HG03045 (cell line): ENCODE measurements at regions not wholly inside any gene's neighbourhood (a gene's known extent, or its start where the extent isn't known, plus 50 kb on each side); places are given as distances from the start of the nearest gene placed in this dataset.

Experiments
- ATAC-seq: cut with Tn5 transposase; IDR thresholded peaks from one replicate; pipeline ENCODE4 v1.9.1; 2021; ENCODE audit warnings: mild to moderate bottlenecking, moderate library complexity; ENCODE audit not compliant: unreplicated experiment

GRCh38 chr10:111873041-111873440, 310.5 kb downstream of the GPAM start:
- ATAC-seq: no peak

- ATAC-seq: no peak
Measured at GRCh38 chr10:111873621-111874135, 309.9 kb downstream of the GPAM start.

- no peak for ATAC-seq
Measured at GRCh38 chr10:111874576-111874975, 309.0 kb downstream of the GPAM start.

DNA sequence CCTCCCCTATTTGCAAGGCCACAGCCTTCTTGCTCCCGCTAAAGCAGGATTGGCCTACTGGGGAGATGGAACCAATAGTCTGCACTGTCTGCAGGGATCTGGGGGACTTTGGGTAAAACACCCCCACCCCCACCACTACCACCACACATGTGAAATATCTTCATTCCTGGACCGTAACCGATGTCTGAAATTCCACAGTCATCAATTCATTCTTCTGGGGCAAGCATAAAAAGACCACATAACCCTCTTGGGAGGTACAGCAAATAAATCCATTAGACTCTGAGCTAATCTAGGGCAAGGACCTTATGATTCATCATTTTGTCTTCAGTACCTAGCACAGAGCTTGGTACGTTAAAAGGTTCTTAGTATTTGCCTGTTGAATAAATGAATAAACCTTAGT, 307.8 kb downstream of the GPAM start:
- ATAC-seq: no peak

GRCh38 chr10:111877258-111877657, 306.3 kb downstream of the GPAM start:
- ATAC-seq: no peak

DNA sequence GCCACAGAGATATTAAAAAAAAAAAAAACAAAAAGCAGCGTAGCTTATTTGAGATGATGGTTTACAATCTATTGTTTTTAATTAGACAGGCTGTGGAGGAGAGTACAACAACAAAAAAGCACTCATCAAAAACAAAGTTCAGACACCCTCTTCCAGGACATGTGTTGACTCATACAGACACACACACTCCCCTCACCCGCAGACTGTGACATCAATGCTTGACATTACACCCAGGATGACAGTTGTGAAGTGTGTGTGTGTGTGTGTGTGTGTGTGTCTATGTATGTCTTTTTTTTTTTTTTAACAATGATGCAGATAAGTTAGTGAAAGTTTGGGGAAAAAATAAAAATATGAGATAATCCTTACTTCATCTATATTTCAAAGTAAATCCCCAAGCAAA, 303.6 kb downstream of the GPAM start:
- ATAC-seq: no peak

GRCh38 chr10:111885046-111885445, 298.5 kb downstream of the GPAM start:
- no peak for ATAC-seq

- no peak for ATAC-seq
Measured at GRCh38 chr10:111885919-111886318, 297.6 kb downstream of the GPAM start.

- no peak for ATAC-seq
Measured at GRCh38 chr10:111887266-111887665, 296.3 kb downstream of the GPAM start.

- ATAC-seq: no peak
Measured at GRCh38 chr10:111890046-111890445, 293.5 kb downstream of the GPAM start.

- no peak for ATAC-seq
Measured at GRCh38 chr10:111916011-111916410, 267.6 kb downstream of the GPAM start.

DNA sequence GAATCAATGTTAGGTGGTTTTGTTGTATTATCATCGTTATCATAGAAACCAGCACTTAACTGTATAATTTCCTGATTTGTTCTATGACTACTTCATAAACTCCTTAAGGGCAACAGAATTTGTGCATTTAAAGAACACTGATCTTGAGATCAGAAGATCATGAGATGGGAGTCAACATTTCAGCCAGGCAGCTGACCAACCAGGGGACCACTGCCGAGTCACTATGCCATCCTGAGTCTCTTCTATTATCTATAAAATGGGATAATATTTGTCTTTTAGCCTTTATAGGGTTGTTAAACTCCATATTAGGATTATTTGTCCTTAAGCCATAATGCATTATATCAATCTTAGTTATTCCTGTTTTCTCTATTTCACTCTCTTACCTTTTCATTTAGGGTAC, 261.7 kb downstream of the GPAM start:
- ATAC-seq: no peak

DNA sequence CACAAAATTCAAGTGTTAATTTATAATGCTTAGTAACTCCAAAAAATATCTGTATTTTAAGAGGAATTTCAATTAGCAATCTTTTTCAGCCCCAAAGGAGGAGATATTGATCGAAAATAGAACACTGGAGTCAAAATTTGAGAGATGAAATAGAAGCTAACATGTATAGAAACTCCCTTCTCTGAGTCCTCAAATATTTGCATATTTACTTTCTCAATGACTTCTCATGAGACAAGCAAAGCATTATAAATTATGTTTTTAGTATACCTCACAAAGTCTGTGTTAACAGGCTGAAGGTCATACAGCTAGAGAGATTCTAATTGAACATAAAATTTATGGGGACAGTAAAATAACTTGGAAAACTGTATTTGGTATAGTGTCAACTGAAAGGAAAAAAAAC, 260.5 kb downstream of the GPAM start:
- no peak for ATAC-seq

GRCh38 chr10:111926286-111926685, 257.3 kb downstream of the GPAM start:
- no peak for ATAC-seq

GRCh38 chr10:111933937-111934336, 249.6 kb downstream of the GPAM start:
- no peak for ATAC-seq

- no peak for ATAC-seq
Measured at GRCh38 chr10:111934931-111935330, 248.6 kb downstream of the GPAM start.

DNA sequence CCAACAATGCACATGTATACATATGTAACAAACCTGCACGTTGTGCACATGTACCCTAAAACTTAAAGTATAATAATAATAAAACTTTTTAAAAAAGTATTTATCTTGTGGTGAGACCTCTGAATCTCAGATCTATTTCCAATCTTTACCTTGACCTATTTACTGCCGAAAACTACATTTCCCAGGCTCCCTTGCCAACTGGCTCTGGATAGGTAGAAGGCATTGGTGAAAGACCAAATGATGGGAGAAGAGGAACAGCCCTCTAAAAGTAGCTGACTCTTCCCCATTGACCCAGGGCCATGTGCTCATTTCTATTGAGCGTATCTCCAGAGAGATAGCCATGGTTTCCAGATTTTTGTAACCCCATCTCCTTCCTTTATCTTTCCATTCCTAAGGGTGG, 247.4 kb downstream of the GPAM start:
- ATAC-seq: no peak

- no peak for ATAC-seq
Measured at GRCh38 chr10:111944331-111944730, 239.2 kb downstream of the GPAM start.

DNA sequence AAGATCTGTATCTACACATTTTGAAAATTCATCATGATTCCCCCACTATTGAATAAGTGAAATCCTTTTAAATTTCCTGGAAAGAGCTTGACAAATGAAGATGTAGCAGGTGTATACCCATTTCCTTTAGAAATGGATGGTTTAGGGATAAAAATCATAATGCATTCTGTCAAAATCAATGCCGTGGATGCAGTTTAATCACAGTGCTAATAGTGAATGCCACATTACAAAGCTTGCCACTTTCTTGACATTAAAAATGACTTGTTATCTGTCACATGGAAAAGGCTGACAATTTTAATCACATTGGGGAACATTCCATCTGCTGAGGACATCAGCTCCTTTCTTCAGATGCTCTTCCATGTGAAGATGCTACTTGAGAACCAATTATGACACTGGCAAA, 229.6 kb downstream of the GPAM start:
- ATAC-seq: no peak

DNA sequence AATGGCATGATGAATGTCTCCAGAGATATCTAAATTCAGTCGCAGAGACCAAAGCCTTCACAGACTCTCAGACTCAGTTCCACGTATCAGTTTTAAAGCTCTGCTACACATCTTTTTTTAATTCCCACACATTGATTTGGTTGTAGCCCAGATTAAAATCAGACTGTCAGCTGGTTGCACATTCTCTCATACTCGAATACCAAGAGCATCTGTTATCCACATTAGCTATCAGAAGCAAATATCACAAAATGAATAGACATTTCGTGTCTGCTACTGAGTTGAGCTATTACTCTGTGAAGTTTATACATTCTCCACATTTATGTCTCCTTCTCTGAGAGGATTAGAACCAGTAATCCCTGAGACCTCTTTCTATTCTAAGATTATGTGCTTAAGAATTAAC, 229.2 kb downstream of the GPAM start:
- ATAC-seq: no peak

DNA sequence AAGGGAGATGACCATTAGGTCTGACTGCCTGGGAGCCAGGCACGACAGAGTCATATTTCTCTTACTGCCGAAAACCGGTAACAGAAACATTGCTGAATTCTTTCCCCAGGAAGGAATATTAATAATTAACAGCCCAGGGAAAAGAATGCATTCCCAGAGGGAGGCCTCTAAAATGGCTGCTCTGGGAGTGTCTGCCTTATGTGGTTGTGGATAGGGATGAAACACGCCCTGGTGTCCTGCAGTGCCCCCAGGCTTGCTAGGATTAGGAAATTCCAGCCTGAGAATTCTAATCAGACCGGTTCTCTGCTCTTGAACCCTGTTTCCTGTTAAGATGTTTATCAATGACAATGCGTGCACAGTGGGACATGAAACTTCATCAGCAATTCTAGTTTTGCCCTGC, 226.7 kb downstream of the GPAM start:
- ATAC-seq: no peak

GRCh38 chr10:111962951-111963350, 220.6 kb downstream of the GPAM start:
- no peak for ATAC-seq

- no peak for ATAC-seq
Measured at GRCh38 chr10:111967116-111967515, 216.4 kb downstream of the GPAM start.

- no peak for ATAC-seq
Measured at GRCh38 chr10:111967547-111967946, 216.0 kb downstream of the GPAM start.
